ENCODE measurements at regions not wholly inside any gene's neighbourhood (a gene's known extent, or its start where the extent isn't known, plus 50 kb on each side); places are given as distances from the start of the nearest gene placed in this dataset.

- ATAC-seq (no peak), DNase-seq (ENCODE audit: low spot score) (no peak)
Measured at GRCh38 chr14:94961386-94962165, 191.7 kb upstream of the GSC start.

- DNase-seq (ENCODE audit: low spot score) (no peak), ATAC-seq (no peak)
Measured at GRCh38 chr14:94960285-94961001, 190.5 kb upstream of the GSC start.

DNA sequence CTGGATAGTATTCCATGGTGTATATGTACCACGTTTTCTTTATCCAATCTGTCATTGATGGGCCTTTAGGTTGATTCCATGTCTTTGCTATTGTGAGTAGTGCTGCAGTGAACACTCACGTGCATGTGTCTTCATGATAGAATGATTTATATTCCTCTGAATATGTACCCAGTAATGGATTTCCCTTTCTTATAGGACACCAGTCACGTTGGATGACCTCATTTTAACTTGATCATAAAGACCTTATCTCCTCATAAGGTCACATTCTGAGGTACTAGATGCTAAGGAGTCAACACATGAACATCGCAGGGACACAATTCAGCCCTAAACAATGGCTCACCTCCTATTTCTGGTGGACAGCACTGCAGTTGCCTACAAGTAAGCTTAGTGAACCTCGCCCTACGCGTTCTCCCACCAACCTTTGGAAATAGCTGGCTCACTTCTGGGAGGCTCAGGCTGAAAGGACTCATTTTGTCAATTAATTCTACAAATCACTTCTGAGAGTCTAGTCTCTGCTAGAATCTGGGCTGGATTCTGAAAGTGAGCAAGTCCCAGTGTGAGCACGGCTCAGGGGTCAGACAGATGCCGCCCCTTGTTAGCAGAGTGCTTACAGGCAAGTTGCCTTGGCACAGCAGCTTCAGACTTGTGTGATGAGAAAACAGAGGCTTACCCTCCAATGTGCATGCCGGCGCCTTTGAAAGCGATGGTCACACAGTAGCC lies 183.8 kb upstream of the GSC start:
- DNase-seq (ENCODE audit: low spot score) (no peak), ATAC-seq (no peak)

DNA sequence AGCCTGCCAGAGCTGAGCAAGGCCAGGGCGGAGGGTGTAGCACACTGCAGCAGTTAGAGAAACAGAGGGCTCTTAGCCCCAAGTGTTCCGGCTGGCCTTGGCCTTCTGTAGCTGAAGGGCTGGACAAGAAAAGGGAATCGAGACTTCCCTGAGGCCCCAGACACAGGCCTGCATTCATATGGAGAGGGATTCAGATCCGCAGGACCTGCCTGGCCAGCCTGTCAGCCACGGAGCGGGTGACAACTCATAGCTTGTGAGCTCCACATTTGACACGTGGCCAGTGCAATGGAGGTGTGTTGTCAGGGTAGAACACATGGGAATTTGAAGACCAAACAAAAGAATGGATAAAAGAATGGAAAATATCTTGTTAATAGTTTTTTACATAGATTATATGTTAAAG lies 182.2 kb upstream of the GSC start:
- ATAC-seq (no peak), DNase-seq (ENCODE audit: low spot score) (no peak)

GRCh38 chr14:94946244-94946643 lies 176.3 kb upstream of the GSC start:
- no peak for DNase-seq (ENCODE audit: low spot score)
- ATAC-seq: no peak

- ATAC-seq (no peak), DNase-seq (ENCODE audit: low spot score) (no peak)
Measured at GRCh38 chr14:94945615-94946014, 175.7 kb upstream of the GSC start.

DNA sequence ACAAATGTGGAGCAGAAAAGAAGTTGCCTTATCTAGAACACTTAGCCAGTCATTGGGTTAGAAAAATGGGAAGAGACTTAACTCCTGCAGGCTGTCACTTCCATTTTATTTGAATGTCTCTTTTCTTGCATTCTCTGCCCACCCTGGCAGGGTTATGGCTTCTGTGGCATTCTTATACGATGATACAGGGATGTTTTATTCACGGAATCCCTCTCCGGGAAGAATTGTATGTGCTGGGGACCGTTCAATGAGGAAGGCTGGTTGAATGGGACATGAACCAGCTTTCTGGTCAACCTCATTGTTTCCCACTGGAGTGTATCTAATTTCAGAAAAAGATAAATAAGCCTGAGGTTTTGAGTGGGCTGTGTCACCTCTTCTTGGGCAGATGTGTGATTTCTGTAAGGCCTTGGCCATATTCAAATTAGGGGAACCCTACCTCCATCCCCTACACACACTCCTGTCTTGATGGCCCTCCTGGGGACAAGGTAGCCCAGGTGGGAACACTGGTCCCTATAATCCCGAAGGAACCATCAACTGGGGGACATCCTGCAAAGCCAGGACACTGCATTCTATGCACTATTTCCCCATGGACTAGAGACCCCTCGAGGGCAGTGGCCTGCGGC lies 174.8 kb upstream of the GSC start:
- ATAC-seq (no peak), DNase-seq (ENCODE audit: low spot score) (no peak)

- ATAC-seq: no peak
- DNase-seq (ENCODE audit: low spot score): no peak
Measured at GRCh38 chr14:94942601-94943000, 172.7 kb upstream of the GSC start.

DNA sequence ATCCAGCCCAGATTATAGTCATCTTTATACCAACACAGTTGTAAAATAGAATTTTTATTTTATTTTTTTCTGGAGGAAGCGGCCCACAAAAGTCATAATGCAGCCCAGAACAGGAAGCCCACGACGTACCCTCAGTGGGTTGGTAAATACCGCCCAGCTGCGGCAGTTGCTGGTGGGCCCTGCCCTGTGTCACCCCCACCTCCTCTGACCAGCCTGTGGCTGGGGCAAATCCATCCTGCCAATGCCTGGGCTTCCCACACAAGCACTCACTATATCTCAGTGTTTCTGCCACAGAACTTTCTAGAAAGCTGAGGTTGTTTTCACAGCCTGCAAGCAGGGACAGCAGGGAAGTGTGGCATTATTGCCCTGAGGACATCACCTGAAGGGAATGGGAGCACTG lies 171.4 kb upstream of the GSC start:
- ATAC-seq (no peak), DNase-seq (ENCODE audit: low spot score) (no peak)

- DNase-seq (ENCODE audit: low spot score) (no peak), ATAC-seq (no peak)
Measured at GRCh38 chr14:94940263-94940993, 170.5 kb upstream of the GSC start.

DNA sequence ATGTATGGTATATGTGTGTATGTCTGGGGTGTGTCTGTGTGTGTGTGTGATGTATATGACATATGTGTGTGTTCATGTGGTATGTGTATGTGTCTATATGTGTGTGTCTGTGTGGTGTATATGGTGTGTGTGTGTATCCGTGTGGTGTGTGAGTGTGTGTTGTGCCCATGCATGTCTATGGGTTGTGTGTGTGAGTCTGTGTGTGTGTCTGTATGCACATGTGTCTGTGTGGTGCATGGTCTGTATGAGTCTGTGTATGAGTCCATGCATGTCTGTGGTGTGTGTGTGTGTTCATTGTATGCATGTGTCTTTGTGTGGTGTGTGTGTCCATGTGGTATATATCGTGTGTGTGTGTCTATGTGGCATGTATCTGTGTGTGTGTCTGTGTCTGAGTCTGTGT lies 168.1 kb upstream of the GSC start:
- no peak for DNase-seq (ENCODE audit: low spot score)

GRCh38 chr14:94936901-94937685 lies 167.2 kb upstream of the GSC start:
- DNase-seq (ENCODE audit: low spot score) (no peak), ATAC-seq (no peak)

More for the DNA sequence above, 168.1 kb upstream of the GSC start:
- ATAC-seq: no peak

- DNase-seq (ENCODE audit: low spot score) (no peak), ATAC-seq (no peak)
Measured at GRCh38 chr14:94936401-94936892, 166.5 kb upstream of the GSC start.

- no peak for ATAC-seq
Measured at GRCh38 chr14:94935706-94936300, 165.9 kb upstream of the GSC start.

GRCh38 chr14:94934276-94934810 lies 164.4 kb upstream of the GSC start:
- DNase-seq (ENCODE audit: low spot score): no peak
- no peak for ATAC-seq

More at GRCh38 chr14:94935706-94936300, 165.9 kb upstream of the GSC start:
- no peak for DNase-seq (ENCODE audit: low spot score)

- no peak for ATAC-seq
- DNase-seq (ENCODE audit: low spot score): no peak
Measured at GRCh38 chr14:94933486-94933885, 163.6 kb upstream of the GSC start.

DNA sequence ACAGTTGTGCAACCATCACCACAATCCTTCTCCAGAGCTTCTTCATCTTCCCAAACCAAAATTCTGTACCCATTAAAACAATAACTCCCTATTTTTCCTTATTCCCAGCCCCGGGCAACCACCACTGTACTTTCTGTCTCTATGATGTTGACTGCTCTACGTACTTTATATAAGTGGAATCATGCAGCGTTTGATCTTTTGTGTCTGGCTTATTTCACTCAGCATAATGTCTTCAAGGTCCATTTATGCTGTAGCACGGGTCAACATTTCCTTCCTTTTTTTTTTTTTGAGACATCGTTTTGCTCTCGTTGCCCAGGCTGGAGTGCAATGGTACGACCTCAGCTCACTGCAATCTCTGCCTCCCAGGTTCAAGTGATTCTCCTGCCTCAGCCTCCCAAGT lies 162.7 kb upstream of the GSC start:
- ATAC-seq: no peak

DNA sequence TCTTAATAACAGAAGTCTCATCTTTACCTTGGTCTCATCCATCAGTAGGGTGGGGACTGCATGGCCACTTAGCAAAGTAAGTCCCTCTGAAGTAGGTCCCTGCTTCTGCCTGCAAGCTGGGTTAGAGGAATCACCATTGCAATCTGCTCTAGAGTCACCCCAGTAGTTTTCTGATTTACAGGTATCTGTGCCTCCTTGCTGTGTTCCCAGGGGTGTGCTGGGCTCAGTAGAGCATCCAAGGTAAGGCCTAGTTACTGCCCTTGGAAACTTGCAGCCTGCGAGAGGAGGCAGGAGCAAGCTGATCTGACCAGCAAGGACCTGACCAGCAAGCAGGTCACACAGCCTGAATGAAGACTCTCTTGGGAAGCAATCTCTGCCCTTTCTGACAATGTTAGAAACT lies 160.8 kb upstream of the GSC start:
- ATAC-seq: no peak

More for the DNA sequence above, 162.7 kb upstream of the GSC start:
- DNase-seq (ENCODE audit: low spot score): no peak

DNA sequence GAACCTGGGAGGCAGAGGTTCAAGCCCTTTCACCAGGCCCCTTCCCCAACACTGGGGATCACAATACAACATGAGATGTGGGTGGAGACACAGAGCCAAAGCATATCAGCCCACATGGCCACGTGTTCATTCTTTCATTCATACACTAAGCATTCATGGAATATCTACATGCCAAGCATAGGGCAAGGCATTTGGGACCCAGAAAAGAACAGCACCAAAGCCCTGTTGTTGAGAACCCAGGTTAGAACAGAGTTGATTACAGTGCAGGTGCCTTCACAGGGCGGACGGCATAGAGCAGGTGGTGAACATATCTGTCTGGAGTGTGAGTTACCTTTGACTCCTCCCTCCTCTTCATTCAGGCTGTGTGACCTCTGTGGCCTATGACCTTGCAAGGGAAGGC lies 159.4 kb upstream of the GSC start:
- DNase-seq (ENCODE audit: low spot score) (no peak), ATAC-seq (no peak)

More for the DNA sequence above, 160.8 kb upstream of the GSC start:
- no peak for DNase-seq (ENCODE audit: low spot score)
